CD4-positive, alpha-beta T cell treated with Interleukin-2 at 100 ng/mL for 4 hours (primary cell): ENCODE measurements at regions not wholly inside any gene's neighbourhood (a gene's known extent, or its start where the extent isn't known, plus 50 kb on each side); places are given as distances from the start of the nearest gene placed in this dataset.
"Not testable (repeated sequence)": the region's sequence is repeated elsewhere in the genome, so short reads cannot be mapped to it uniquely, and the experiment has no call there.

ENCODE experiments used
- DNase-seq: peaks from one replicate; pipeline ENCODE4 v3.0.0-alpha.2; 2020; ENCODE audit warnings: low spot score

DNA sequence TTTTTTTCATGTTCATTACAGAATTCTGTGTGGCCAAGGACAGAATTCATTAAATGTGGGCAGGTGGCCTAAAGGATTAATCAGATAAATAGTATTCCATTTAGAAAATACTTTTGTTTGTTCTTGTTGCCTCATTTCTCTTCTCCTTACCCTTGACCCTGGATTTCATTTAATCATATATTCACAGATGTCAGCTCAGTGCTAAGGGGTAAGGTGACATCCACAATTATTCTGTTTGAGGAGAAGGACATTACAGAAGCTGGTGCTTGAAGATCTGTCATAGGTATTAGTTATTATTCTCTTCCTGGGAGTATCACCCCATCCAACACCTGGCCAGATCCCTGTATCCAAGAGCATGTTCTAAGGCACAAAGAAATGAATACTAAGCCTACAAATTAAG, 961.1 kb downstream of the XPNPEP1 start:
- DNase-seq, result no peak

DNA sequence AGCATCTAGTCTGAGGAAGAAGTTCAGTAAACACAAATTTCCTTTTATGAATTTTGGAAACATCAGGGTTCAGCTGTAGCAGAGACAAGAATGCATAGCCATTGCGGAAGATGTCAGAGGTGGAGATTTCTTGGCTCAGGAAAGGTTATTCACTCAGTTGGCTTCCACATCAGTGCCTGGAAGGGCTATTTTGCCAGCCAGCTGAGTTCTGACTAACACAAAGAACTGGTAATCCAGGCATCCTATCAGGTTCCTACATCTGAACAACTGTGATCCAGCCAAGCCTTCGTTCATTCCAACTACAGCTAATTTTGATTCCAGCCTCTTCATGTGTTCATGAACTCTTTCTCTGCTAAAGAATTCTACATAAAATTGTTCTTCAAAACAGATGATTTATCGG, 965.6 kb downstream of the XPNPEP1 start:
- no peak for DNase-seq

DNA sequence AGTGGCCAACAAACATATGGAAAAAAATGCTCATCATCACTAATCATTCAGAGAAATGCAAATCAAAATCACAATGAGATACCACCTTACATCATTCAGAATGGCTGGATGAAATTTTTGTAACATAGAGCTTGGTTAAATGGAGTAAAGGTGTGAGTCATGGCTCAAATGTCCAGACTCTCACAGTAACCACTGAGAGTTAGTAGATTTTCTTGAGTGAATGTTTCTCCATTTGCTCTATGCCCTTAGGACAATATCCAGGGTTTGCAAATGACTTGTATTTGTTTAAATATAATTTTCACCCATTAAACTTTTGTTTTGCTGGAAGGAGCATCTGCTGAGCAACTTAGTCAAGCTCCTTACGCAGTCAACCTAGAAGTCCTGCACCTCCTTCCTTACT, 967.2 kb downstream of the XPNPEP1 start:
- no peak for DNase-seq

DNA sequence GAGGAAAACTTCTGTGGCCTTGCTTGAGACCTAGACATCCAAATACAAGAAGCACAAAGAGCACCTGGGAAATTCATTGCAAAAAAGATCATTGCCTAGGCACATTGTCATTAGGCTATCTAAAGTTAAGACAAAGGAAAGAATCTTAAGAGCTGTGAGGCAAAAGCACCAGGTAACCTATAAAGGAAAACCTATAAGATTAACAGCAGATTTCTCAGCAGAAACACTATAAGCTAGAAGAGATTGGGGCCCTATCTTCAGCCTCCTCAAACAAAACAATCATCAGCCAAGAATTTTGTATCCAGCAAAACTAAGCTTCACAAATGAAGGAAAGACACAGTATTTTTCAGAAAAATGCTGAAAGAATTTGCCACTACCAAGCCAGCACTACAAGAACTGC, 1003.3 kb downstream of the XPNPEP1 start:
- not testable (repeated sequence) for DNase-seq

DNA sequence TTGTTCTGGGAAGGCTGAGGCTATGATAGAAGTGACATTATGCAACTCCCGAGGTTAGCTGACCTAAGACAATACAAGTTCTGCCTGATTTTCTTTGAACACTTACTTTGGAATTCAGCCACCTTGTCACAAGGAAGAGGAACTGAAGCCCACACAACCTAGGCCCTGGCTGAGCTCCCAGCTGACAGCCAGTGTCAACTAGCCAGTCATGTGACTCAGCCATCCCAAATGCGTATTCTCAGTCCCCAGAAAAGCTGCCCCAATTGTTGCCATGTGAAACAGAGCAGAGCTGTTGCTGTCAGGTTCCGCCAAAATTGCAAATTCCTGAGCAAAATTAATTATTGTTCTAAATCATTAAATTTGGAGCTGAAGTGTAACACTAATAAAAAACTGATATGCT, 1010.0 kb downstream of the XPNPEP1 start:
- DNase-seq, result no peak

DNA sequence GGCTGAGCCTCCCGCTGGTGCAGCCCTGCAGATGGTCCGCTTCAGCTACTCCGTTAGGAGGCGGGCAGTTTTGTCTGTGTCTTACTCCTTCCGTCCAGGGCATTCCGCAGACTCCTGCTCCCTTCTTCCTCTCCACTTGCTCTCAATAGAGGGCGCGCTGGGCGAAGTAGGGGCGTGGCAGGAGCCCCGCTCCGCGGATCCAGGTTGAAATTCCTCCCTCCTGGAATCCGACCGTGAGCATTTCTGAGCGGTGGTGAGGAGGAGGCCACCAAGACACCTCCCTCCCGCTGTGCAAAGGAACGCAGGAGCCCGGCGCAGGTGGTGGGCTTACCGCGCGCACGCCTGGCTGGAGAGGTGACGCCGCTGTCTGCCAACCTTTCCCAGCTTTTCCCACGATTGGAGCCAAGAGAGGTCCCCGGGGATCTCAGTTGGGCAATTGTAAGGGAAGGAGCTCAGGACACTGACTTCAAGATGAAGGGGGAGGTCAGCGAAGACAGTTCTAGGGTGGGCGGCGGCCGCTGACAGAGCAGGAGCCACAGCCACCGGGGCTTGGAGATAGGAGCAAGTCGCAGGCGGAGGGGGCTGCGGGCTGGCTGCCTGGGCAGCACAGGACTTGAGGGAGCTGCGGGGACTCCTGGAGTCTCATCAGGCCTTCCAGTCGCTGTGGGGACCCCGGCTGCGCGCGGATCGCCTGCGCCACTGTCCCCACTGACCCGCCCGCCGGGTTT, 1011.3 kb downstream of the XPNPEP1 start:
- no peak for DNase-seq

DNA sequence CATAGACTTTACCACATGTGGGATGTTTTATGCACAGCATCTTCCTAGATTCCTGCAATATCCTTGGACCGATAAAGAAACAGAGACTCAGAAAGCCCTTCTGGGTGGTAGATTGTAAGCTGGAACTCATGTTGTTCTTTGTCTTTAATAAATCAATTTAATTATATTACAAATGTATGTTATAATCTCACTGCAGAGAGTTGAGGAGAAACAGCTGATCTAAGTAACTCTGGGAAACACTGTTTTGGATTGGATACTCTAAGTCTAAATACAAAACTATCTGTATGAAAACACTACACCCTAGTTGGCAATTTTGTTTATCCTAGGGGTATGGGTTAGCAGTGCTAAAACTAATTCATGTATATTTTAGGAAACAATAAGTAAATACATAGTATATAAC, 1015.2 kb downstream of the XPNPEP1 start:
- no peak for DNase-seq

DNA sequence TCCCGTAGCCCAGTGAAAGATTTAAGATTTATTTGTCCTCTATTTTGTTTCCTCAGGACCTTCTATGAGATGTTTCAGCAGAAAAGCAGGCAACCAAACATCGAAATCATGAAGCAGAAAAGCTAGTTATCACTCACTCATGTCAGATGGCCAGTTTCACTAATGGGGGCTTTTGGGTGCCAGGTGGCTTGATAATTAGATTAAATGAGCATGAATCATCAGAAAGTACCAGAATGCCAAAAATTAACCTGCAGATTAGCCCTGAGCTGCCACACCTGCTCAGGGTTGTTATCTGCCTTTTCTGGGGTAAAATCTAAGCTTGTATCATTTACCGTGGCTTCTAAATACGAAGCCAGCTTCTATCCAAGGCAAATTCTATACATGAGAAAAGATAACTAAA, 1017.5 kb downstream of the XPNPEP1 start:
- DNase-seq, result no peak

DNA sequence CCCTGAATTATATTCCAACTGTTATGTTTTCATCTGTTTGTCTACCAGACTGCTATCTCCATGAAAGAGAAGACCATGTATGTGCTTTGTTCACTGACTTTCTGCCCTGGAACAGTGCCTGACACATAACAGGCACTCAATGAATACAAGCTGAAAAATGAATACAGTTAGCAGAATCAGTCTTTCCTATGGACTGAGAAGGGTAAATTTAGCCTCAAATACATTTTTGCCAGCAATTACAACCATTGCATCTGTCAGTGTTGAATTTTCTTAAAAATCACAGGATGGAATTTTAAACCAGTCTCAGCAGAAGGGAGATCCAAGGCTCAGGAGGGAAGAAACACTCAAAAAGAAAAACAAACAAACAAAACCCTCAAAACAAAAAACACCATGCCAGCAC, 1018.1 kb downstream of the XPNPEP1 start:
- no peak for DNase-seq

DNA sequence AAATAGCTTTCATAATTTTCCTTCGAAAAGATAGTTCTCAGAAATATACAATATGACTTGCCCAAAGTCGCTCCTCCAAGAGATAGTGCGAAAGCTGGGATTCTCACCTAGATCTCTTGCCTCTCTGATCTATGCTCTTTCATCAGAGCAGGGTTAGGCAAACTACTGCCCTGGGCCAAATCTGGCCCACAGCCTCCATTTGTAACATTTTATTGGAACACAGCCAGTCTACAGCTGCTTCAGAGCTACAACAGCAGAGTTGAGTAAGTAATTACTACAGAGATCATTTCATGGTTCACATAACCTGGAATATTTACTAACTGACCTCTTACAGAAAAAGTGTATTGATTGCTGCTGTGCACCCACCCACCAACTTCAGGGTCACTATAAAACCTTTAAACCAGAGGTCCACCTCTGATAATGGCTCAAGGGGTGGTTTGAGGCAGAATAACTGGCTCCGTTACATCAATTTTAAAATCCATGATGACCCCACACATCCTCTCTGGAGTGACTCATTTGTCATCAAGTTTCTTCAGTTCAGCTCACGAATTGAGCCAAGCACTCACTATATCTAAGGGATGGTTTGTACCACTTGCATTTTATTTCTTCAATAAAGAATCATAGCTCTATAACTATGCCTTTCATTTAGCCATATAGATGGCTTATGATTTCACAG, 1019.0 kb downstream of the XPNPEP1 start:
- DNase-seq, result no peak

DNA sequence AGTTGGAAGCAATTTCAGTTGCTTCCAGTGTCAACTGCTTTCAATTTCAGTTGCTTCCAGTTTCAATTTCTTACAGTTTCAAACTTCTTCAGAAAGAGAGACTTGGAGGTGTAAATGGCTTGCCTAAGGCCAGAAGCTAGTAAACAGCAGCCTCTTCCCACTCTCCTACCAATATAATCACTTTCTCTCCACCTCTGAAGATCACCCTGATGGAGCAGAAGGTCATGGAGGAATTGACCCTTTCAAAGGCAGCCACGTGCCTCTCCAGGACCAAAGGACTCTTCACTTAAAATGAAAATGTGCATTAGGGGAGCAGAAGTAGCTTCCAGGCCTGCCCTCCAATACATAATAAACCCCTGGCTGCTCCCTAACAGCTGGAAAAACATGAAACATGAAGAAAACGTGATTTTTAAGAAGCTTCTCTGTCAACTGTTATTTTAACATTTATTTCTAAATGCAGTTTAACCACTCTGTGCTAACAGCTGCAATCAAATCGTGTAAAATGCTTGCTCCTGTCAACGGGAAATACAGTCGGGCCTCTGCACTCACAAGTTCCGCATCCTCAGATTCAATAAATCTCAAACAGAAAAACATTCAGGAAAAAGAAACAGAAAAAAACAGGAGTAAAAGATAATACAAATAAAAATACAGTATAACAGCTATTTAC, 1020.6 kb downstream of the XPNPEP1 start:
- DNase-seq, result no peak

DNA sequence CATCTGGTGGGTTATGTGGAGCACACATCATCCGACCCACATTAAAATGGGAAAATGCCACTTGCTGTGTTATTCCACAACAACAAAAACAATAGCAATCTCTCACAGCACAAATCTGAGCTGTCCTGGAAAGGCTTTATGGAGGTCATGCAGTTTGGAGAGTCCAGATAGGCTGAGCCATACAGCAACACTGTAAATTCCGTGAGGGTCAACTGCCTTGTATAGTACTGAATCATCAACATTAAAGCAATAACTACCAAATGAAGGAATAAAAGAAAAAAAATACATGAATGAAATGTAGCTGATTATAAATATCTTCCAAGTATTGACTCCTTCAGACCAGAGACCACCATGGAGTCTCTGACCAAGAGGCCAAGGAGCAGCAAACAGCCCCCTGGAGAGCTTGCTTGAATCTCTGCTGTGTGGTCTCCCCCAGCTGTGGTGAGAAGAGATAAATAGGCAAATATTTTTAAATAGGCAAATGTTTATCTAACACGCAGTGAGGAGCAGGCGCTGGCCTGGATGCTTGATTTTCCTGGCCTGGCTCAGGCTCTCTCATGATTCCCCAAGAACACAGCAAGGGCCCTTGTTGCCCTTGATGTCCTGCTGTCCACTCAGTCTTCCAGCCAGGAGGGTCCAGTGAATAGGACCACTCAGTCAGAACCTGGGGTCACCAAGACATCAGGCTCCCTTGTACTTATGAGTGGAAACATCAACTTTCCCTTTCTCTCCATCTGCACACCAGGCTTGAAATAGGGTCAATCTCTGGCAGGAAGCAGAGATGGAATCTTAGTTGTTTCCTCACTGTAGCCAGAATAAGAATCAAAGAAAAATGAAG, 1021.3 kb downstream of the XPNPEP1 start:
- no peak for DNase-seq

DNA sequence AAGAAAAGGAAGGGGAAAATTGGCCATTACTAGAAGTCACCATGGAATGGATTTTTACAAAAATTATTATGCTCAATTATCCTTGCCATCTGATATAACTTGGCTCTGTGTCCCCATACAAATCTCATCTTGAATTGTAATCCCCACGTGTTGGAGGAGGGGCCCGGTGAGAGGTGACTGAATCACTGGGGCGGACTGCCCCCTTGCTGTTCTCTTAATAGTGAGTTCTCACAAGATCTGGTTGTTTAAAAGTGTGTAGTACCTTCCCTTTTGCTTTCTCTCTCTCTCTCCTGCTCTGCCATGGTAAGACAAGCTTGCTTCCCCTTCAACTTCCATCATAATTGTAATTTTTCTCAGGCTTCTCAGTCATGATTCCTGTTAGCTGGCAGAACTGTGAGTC, 1023.6 kb downstream of the XPNPEP1 start:
- no peak for DNase-seq

DNA sequence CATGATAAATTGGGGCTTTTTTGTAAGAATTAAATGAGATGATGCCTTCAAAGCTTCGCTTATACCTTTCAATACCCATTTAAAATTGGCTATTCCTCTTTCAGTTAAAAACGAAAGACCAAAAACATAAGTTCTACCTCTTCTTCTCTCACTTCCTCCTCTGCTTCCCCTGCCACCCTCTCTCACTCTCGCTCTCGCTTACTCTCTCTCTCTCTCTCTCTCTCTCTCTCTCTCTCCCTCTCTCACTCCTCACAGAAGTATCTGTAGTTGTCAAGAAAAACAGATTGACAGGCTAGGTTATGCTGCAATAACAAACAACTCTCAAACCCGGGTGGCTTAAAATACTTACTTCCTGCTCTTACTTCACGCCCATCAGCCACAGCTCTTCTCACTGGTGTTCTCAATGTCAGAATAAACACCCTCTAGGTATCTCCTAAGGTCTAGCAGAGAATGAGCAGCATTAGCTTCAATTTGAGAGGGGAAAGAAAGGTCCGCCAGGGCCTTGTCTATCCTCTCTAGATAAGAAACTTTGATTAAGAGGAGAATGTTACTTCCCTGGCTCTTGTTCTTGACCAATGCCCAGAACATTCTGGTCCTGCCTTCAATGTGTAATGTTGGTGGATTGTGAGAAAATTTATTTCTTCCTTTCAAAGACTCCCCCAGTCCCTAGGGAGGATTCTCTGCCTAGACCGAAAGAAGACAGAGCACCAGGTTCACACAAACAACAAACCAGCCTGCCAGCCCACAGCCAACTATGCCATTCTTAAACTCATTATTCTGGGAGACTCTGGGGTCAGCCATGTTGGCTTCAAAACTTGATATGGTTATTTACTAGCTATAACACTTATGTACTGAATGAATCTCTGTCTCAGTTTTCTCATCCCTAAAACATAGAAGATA, 1028.7 kb downstream of the XPNPEP1 start:
- DNase-seq, result no peak

DNA sequence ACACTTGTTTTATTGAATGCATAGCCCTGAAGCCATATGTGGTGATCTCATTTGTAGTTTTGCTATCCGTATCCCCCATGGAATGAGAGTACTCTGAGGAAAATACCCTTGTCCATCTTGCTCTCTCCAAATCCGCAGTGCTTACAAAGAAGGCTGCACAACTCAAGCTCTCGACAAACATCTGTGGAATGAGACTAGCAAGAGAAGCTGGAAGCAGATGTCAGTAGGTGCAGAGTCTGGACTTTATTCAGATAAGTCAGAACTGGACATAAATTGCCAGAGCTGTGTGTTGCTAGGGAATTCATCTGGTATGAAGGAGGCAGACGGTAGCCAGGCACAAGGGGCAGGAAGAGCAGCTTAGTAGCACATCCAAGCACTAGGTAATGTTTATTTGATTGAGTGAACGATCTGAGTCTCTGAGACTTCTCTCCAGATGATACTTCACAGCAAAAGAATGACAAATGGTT, 1046.2 kb downstream of the XPNPEP1 start:
- DNase-seq, result no peak

DNA sequence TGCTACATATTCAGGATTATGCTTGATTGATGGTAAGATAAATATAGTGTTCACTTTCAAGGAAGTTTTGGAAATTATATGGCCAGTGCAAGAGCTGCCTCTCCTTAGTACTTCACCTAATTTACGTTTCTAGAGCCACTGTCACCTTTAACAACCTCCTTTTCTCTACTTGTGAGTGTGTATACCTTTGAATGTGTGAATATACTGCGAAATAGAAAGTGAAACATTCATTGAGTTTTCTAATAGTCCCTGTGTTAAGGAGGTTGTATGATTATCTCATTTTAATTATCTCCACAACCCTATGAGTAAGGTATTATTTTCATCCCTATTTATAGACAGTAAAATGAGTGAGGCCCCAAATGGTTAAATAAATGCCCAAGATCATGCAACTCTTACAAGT, 1050.5 kb downstream of the XPNPEP1 start:
- no peak for DNase-seq

DNA sequence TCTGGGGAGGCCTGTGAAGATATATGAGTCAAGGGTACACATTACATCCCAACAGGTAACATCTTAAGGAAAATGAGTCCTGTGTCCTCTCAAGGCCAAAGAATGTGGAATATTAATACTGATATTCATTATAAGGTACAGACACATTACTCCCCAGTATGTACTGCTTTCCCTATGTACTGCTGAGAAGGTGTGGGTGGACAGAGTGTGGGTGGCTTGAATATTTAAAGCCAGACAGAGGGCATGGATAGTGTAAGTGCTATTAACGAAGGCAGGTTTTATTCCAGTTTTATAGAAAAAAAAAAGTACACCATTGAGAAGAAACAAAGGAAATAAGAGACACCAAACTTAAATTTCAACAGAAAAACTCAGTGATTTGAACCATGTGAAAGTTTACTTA, 1054.4 kb downstream of the XPNPEP1 start:
- no peak for DNase-seq

DNA sequence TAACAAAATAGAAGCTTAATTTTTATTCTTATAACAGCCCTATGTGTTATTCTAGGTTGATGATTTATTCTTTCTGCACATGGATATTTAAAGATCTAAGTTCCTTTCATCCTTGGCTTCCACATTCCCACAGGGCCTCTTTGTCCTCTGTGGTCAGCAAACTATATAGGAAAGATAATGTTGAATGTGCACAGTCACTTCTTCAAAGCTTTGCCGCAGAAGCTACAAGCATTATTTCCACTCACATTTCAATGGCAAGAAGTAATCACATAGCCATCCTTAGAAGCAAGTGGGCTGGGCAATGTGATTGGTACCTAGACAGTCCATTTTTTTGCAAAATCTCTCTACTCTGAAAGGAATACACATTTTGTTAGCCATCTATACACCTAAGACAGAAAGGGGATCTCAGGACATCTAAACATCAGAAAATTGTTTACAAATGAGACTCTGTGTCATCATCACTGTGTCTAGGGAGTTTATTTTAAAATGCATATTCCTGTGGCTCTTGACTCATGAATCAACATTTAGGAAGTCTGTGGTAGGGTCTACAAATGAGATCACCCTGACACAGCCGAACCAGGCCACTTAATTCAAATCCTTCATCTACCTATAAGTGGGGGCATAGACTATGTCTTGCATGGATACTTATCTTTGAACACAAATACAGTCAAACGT, 1060.5 kb downstream of the XPNPEP1 start:
- no peak for DNase-seq

DNA sequence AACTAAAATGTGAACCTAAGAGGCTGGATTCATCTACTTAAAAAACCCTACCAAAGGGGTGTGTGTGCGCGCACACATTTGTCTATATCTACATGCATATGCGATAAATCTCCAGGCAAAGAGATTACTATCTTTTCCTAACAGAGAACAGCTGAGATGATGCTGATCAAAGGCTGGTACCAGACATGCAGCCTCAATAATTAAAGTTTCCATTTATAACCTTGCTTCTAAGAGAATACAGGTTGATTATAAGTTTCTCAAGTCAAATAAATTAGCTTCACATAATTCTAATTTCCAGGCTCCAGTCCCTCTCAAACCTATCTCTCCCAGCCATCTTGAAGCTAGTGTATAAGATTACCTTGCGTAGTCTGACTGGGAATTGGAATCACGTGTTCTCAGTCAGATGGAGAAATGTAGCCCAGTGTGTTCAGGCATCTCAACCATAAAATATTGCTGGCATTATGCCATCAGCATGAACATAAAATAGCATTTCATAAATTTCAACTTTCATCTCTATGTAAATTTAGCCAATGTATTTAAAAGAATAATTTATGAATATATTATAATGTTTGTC, 1062.0 kb downstream of the XPNPEP1 start:
- DNase-seq, result no peak

DNA sequence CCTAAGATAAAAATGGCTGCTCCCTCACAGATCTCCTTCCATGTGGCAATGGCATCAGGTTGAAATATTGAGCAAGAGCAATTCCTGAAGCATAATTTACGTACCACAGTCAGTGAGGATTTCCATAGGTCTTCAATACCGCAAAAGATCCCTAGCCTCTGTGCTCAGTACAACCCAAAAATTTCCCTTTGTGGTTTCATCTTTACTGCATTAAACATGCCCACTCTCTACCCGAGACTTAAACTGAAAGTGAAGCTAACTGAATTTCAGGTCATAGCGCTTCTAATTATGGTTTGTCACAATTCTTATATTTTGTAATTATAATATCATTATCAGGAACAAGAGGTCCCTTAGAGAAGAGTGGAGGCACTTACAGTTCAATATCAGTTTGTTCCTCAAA, 1071.1 kb downstream of the XPNPEP1 start:
- no peak for DNase-seq
